RWPE2 (cell line): ENCODE measurements at regions not wholly inside any gene's neighbourhood (a gene's known extent, or its start where the extent isn't known, plus 50 kb on each side); places are given as distances from the start of the nearest gene placed in this dataset.

Source experiments
- ATAC-seq: fragments of 200-7000 bp; cut with Tn5 transposase; 3 replicates; pipeline ENCODE4 v1.9.1; 2021; ENCODE audit warnings: low read depth
- DNase-seq: peaks from one replicate; pipeline ENCODE4 v3.0.0-alpha.2; 2020; ENCODE audit warnings: low spot score
- H3K27ac ChIP-seq: fragments of 450-650 bp; 2 replicates; pipeline ENCODE4 v1.5.1; 2017; ENCODE audit warnings: mild to moderate bottlenecking; ENCODE audit not compliant: poor library complexity, severe bottlenecking
- H3K27me3 ChIP-seq: fragments of 250-450 bp; sonication (Bioruptor Pico); 2 replicates; pipeline ENCODE4 v1.5.1; 2021; ENCODE audit warnings: mild to moderate bottlenecking, moderate library complexity; ENCODE audit not compliant: insufficient read depth, poor library complexity, severe bottlenecking
- H3K36me3 ChIP-seq: fragments of 250-450 bp; sonication (Bioruptor Pico); 2 replicates; pipeline ENCODE4 v1.5.1; 2020; ENCODE audit warnings: low read depth, mild to moderate bottlenecking, moderate library complexity
- H3K4me1 ChIP-seq: fragments of 250-450 bp; sonication (Bioruptor Pico); 2 replicates; pipeline ENCODE4 v1.5.1; 2021; ENCODE audit warnings: mild to moderate bottlenecking, moderate library complexity; ENCODE audit not compliant: insufficient read depth, poor library complexity, severe bottlenecking
- H3K4me3 ChIP-seq: fragments of 250-450 bp; sonication (Bioruptor Pico); 2 replicates; pipeline ENCODE4 v1.5.1; 2021; ENCODE audit warnings: mild to moderate bottlenecking, moderate library complexity; ENCODE audit not compliant: severe bottlenecking
- H3K9me3 ChIP-seq: fragments of 250-450 bp; sonication (Bioruptor Pico); 2 replicates; pipeline ENCODE4 v1.5.1; 2021; ENCODE audit warnings: mild to moderate bottlenecking, moderate library complexity; ENCODE audit not compliant: severe bottlenecking
- CTCF ChIP-seq: fragments of 450-650 bp; IDR thresholded peaks from one replicate; pipeline ENCODE4 v1.5.1; 2017; ENCODE audit warnings: mild to moderate bottlenecking, moderate library complexity; ENCODE audit not compliant: poor library complexity, severe bottlenecking

DNA sequence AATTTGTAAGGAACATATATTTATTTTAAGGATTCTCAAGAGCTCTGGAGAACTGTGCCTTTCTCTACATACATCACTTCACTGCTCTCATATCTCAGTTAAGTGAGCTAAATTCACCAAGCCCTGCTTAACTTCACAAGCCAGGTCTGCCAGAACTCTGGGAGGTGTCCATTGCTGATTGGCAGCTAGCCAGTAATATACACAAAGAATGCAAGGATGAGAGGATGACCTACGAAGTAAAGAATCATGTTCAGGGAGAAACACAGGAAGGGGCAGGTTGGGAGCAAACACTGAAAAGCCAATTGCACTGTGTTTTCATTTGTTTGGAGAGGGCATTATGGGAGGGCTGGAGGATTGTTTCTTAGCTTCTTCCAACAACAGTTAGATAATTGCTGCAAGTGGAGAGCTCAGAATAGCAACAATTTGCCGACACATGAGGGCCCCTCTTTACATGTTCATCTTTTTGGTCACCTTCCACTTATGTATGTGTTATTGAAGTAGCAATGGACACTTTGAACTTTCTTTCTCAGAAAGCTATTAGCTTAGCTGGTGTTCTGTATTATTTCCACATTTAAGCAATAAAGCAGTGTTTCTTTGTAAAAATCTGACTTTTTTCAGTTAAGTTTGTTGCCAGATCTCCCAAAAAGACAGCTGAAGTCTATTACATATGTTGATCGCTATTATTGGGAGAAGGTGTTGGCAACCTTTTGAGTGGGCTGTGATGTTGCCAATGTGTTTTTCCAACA, 254.8 kb downstream of the LTN1 start:
- Histone ChIP-seq H3K27me3 (no peaks in the 10 kb centered on the region), H3K4me3 (no peak overlapping the region), H3K27ac (peak overlapping the region; percentile 41), H3K9me3 (no peaks in the 10 kb centered on the region), H3K36me3 (no peaks in the 10 kb centered on the region), H3K4me1 (peaks cover 17% of the 10 kb centered on the region)
- ATAC-seq (peak; percentile 72), DNase-seq (no peak)
- TF ChIP-seq CTCF: no peak

GRCh38 chr21:28734522-28735175, 258.0 kb downstream of the LTN1 start:
- ATAC-seq (peak; percentile 57; the same call in 2 of the 3 replicates), DNase-seq (no peak)
- Histone ChIP-seq H3K27ac (peak overlapping the region; percentile 44), H3K9me3 (no peaks in the 10 kb centered on the region), H3K36me3 (no peaks in the 10 kb centered on the region), H3K4me3 (no peak overlapping the region), H3K4me1 (peaks cover 17% of the 10 kb centered on the region), H3K27me3 (no peaks in the 10 kb centered on the region)
- TF ChIP-seq CTCF: no peak

GRCh38 chr21:28731700-28732321, 260.9 kb downstream of the LTN1 start:
- peaks cover 10% of the 10 kb centered on the region for H3K4me1 ChIP-seq
- no peak for DNase-seq
- H3K27me3 ChIP-seq: no peaks in the 10 kb centered on the region
- H3K9me3 ChIP-seq: no peaks in the 10 kb centered on the region
- no peak for ATAC-seq
- TF ChIP-seq CTCF: no peak
- H3K27ac ChIP-seq: no peak overlapping the region
- no peak overlapping the region for H3K4me3 ChIP-seq
- H3K36me3 ChIP-seq: no peaks in the 10 kb centered on the region

GRCh38 chr21:28729887-28730286, 262.8 kb downstream of the LTN1 start:
- H3K27me3 ChIP-seq: no peaks in the 10 kb centered on the region
- no peaks in the 10 kb centered on the region for H3K9me3 ChIP-seq
- no peak overlapping the region for H3K27ac ChIP-seq
- H3K36me3 ChIP-seq: no peaks in the 10 kb centered on the region
- peaks cover 9% of the 10 kb centered on the region for H3K4me1 ChIP-seq
- ATAC-seq: no peak
- no peak for TF ChIP-seq CTCF
- no peak overlapping the region for H3K4me3 ChIP-seq
- no peak for DNase-seq
